Right forelimb (tissue), 1 donor: ENCODE measurements at regions not wholly inside any gene's neighbourhood (a gene's known extent, or its start where the extent isn't known, plus 50 kb on each side); places are given as distances from the start of the nearest gene placed in this dataset.
"Not testable (repeated sequence)": the region's sequence is repeated elsewhere in the genome, so short reads cannot be mapped to it uniquely, and the experiment has no call there.

ENCODE experiments used
- DNase-seq: peaks from one replicate; pipeline ENCODE4 v3.0.0-alpha.2; 2018

DNA sequence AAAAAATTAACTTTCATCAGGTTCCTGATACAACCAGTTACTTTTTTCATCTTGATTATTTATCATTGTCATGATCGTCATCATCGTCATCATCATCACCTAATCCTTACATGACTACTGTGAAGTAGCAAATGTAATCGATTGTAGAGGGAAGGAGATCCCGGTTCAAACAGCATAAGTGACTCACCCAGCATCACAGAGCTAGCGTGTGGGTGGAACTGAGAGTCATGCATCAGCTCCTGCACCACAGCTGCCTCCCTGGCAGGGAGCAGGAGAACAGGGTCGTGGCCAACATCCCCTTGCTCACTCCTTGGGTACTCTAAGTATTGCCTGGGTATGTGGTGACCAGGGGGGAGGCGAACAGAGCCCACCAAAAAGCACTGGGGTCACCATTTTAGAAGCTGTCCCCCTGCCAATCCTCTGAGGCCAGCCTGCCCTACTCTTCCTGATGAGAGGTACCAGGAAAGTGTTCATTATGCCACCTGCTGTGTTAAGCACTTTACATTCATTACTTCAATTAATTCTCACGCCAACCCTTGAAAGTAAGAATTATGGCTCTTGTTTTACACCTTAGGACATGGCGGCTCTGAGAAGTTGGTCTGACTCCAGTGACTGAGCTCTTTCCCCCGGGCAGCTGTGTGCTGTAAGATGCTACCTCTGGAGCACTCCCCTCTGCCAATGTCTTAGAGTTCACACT, 425.2 kb downstream of the CD83 start:
- no peak for DNase-seq

DNA sequence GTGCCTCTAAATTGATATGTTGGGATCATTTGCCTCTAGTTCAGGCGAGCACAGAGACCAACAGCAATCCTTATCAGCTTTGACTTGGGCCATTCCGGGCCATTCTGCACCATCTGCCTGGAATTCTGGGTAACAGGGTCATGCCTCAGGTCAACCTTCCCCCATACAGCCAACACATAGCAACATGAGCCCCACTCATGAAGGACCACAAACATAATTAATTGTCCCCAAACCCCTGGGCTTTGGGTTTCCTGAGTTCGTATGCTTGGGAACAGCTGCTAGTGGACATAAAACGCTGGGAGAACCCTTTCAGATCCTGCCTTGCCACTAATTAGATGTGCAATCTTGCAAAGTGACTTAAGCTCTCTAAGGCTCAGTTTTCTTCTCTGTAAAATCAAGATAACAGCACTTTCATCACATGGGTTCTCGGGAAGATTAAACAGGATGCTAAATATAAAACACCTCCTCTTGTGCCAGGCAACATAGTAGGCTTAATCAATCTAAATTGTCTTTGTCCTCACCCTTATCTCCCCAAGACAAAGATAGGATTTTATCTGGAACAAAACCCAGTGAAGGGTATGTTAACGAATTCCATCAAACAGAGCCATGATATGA, 426.5 kb downstream of the CD83 start:
- no peak for DNase-seq

DNA sequence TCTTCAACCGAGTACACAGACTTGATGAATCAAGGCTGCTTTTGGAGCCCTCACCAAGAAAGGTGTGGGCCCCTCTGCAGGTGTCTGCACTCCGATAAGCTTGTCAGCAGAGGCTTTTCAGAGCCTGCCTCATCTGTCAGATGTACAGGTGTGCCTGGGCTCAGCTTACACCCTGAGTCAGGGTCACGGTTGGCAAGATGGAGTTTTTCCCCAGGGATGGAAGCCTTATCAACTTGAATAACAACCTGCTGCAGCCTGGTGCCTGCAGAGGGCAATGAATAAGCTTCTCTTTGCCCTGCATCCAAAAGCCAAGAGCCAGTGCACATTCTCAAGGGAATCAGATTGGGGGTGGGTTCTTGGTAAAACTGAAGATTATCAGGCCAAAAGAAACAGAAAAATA, 427.1 kb downstream of the CD83 start:
- no peak for DNase-seq

DNA sequence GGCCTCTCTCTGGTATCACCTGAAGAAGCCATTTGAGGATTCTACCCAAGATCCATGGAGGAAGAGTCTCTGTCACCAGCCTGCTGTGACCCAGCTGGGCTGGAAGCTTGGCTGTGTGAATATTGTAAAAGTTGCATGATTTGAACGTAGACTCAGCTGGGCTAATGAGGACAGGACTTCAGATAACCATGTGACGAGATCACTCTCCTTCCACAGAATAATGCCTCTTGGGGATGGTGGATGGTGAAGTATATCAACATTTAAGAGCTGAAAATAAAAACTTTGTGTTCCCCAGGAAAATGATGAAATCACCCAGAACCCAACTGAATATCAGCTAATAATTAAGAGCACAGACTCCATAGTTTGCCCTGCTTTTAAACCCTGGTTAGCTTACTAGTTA, 427.9 kb downstream of the CD83 start:
- no peak for DNase-seq

DNA sequence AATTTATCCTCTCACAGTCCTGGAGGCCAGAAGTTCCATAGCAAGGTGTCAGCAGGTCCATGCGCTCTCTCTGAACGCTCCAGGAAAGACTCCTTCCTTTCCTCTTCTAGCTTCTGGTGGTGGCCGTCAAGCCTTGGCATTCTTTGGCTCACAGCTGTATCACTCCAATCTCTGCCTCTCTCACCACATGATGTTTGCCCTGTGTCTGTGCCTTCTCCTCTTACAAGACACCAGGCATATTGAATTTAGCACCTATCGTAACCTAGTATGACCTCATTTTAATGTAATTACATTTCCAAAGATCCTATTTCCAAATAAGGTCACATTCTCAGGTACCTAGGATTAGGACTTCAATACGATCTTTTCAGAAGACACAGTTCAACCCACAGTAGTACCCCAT, 428.5 kb downstream of the CD83 start:
- DNase-seq = no peak

DNA sequence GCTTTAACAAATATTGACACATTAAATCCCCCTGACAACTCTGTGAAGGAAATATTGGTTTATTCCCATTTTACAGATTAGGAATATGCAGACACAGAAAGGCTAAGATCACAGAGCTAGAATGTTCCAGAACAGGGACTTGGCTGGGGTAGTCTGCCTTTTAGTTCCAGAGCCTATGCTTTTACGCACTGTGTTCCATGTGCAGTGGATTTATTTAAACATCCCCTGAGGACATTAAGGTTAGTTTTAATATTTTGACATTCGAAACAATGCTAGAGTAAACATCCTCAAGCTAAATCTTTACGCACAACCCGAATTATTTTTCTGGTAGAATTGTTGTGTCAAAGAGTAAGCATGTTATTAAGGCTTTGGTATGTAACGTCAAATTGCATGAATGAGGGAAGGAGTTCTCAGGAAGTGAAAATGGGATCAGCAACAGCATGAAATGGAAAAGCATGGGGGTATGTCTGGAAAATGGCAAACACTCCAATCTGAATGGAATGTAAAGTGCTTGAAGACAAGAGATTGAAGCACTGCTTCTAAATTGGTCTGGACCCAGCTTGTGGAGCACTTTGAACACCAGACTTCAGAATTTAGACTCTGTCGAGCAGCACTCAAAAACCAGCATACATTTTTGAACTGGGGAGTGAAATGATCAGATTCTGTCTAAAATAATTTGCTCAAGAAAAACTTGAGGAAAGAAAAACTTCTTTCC, 429.9 kb downstream of the CD83 start:
- no peak for DNase-seq

DNA sequence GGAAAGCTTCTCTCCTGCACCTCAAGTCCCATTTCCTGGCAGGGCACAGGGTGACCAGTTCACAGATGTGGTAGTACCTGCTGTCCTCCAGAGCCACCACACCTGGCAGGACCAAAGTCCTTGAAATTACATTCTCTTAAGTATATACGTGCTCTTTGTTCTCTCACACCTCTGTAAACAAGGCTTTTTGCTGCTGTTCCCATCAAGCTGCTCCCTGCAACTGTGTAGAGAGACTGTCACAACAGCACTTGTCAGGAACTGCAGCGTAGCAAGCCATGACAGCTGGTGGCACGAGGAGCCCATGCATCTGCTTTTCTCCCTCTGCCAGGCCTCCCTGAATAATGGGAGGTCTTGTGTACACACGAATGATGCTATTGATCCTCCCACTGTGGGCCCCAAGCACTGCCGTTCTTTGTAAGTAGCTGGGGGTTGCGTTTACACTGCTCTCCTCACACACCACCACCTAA, 431.8 kb downstream of the CD83 start:
- no peak for DNase-seq

DNA sequence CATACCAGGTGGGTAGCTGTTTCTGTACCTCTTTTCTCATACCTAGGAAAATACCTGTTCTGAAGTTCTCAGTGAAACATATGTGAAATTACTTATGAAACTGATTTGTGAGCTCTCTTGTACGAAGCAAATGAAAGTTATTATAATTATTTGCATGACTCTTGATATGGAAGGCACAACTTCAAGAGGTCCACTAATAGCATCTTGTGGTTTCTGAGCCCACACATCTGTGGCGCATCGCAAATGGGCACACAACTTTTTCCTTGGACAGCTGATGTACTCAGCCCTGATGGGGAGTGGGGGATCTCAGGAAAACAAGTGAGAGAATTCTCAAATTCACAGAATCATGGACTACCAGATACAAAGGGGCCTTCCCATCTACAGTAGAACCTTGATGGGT, 432.3 kb downstream of the CD83 start:
- no peak for DNase-seq

DNA sequence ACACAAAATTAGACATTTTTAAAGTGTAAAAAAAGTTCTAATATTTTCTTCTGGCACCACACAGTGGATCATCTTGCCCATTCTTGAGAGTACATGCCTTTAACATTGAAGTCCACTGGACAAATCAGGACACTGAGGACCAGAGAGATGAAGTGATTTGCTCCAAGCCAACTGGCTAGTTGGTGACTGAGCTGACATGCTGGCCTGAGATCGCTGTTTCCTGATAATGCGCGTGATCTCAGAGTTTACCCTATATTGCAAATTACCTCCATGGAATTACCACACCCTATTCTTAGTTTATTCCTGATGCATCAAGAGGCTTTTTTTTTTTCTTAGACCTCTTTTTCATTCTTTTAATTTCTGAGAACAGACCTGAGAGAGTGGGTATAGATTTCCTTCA, 432.8 kb downstream of the CD83 start:
- no peak for DNase-seq

DNA sequence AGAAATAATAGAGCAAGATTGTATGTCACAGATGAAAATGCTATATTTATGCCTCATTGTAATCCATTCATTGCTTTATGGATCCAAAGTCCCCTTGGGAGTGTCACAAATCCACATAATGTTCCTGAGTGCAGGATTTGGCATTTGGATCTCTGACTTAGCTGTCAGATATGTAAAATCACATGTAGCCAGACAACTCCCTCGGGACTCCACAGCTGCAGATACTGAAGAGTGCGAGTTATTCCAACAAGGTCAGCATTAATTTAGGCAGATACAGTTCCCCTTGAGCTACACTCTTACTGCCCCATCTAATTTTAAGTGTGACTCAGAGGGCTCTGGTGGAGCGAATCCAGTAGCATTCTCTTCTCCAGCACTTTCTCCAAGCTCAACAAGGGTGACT, 433.2 kb downstream of the CD83 start:
- DNase-seq = no peak

DNA sequence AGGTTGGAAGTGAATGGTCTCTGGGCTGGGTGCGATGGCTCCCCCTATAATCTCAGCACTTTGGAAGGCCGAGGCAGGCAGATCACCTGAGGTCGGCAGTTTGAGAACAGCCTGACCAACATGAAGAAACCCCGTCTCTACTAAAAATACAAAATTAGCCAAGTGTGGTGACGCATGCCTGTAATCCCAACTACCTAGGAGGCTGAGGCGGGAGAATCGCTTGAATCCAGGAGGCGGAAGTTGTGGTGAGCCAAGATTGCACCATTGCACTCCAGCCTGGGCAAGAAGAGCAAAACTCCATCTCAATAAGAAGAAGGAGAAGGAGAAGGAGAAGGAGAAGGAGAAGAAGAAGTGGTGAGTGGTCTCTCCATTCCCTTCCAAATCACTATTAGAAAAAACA, 434.0 kb downstream of the CD83 start:
- DNase-seq = not testable (repeated sequence)

DNA sequence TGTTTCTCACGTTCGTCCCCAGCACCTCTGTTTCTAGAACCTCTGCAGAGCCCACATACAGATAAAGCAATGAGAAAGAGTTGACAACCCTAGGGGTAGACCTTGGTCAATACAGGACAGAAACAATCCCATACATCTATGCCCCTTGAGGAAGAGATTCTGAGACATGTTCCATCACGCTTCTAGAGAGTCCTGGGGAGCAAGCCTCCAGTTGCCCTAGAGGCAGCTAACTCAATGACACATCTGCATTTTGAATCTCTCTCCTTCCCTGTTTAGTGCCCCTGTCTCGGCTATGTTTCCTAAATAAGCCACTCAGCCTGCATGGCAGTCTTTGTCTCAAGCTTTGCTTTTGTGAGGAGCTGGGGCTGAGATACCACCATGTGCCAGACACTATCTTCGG, 435.3 kb downstream of the CD83 start:
- DNase-seq = no peak

DNA sequence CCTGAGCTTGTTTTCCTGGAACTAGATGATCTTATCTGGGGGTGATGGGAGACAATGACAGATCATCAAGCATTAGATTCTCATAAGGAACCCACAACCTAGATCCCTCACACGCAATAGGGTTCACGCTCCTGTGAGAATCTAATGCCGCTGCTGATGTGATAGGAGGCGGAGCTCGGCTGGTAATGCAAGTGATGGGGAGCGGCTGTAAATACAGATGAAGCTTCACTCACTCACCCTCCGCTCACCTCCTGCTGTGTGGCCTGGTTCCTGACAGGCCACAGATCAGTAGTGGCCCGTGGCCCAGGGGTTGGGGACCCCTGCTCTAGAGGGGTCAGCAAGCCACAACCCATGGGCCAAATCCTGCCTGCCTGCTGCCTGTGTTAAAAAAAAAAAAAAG, 435.9 kb downstream of the CD83 start:
- no peak for DNase-seq

DNA sequence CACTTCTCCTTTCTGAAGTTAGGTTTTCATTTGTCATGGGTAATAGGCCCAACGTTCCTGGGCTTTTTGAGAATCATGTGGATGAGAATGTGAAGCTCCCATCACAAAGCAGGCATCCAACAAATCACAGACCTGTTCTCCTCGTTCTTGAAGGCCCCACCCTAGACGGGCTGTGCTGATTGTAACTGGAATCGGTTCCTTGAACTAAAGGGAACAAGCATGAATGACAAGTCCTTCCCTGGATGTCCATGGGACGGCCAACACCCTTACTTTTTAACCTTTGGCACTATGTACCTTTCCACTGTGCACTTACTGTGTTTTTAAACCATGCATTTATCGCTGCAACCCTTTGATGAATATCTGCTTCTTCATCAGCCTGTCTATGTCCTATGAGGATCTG, 438.2 kb downstream of the CD83 start:
- no peak for DNase-seq

DNA sequence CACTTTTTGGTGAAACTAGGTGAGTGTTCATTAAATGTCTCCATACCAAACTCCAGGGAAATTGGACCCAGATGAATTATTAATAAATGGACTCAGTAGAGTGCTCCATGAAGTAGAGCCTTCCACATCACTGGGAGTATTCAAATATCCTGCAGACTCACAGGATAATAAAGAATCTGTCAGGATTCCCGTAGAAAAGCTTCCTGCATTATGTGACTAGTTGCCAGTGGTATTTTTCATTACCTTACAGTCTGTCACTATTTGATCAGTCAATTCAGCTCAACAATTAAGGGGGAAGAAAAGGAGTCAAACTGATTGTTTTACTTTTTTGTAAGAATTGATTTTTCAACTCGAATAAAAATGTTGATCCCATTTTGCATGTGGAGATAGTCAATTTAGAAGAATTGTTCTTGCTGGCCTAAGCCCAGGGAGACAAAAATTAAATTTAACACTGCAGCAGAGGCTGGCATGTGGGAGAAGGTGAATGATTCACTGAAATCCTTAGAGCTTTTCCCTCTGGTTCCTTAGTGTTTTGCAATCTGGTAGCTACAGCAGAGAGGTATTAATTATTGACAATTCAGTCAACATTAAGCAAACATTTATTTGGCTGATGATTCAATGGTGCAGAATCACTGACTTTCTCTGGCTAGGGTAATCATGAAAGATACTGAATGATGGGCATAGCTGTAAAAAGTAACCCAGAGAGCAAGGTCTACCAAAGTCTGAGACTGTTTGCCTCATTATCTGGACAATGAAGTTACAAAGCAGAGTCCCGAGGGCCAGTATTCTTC, 442.4 kb downstream of the CD83 start:
- DNase-seq = no peak

DNA sequence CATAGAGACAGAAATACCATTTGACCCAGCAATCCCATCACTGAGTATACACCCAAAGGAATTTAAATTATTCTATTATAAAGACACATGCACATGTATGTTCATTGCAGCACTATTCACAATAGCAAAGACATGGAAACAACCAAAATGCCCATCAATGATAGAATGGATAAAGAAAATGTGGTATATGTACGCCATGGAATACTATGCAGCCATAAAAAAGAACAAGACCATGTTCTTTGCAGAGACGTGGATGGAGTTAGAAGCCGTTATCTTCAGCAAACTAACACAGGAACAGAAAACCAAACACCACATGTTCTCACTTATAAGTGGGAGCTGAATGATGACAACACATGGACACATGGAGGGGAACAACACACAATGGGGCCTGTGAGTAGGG, 444.0 kb downstream of the CD83 start:
- not testable (repeated sequence) for DNase-seq

DNA sequence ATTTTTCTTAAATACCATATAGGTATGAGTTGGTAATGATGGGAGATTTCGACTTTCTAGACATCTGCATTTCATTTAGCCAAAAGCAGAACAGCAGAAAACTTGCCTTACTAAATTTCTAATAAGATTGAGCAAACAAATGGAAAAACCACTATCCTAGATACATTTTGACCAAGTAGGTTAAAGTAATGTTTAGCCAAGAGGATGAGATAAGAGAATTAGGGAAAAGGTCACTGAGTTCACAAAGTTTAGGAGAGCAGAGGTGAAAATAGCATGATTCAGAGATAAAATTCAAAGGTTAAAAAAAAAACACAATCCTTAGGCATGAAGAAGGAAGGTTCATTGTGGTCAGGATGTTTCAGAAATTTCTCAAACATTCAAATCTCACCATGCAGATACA, 450.3 kb downstream of the CD83 start:
- no peak for DNase-seq

DNA sequence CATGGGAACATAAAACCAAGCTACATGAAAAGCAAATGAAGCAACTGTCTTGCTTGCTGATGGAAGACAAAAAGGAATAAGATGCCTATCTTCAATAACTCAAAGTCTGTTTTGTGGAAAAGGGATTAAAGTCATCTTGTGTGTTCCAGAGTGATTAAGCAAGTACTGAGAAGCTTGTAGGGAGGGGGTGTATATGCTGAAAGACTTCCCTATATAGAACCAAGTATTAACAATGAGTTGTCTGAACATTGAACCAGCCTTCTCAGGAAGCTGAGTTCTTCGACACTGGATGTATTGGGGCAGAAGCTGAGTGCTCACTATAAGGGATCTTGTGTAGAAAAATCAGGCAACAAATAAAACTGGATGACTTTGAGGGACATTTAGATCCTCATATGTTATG, 451.8 kb downstream of the CD83 start:
- no peak for DNase-seq

DNA sequence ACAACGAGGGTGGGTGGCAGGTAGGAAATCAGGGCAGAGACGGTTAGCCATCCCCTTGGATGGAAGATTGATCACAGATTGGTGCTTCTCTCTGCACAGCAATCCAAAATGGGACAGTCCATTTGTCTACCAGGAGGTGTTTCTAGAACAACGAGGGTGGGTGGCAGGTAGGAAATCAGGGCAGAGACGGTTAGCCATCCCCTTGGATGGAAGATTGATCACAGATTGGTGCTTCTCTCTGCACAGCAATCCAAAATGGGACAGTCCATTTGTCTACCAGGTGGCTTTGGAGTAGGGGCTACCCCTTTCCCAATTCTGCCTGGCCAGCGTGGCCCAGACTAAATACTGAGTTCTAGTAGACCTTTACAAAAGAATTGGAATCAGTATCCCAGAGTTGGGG, 452.3 kb downstream of the CD83 start:
- not testable (repeated sequence) for DNase-seq

DNA sequence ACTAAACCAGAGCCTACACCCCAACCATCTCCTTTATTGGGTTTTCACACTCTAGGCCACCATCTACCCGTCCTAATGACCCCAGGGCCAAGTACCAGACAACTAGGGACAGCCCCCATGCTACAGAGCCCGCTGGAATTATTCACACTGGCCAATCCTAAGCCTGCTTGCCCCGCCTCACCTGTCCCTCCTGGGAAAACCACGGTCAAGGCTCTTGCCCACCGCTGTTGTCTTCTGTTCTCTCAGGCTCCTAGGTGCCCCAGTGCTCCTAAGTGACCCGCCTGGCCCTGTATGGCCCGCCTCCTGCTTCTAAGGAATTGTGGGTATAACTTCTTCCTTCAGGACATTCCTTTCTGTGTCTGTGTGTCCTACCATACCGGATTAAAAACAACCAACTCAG, 453.4 kb downstream of the CD83 start:
- DNase-seq = no peak

DNA sequence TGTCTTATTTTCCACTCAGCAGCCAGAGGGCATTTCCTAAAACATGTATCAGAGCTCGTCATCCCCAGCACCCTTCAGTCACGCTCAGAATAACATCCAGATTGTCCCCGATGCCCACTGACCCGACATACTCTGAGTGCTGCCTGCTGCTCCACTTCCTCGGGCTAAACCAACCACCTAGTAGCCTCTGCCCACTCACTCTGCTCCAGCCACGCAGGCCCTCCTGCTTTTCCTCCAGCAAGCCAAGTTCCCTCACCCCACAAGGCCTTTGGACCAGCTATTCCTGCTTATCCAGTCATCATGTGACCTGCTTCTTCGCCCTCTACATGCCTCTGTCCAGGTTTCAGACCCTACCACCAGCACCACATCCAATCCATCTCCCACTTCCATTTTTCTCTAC, 454.2 kb downstream of the CD83 start:
- DNase-seq = no peak

DNA sequence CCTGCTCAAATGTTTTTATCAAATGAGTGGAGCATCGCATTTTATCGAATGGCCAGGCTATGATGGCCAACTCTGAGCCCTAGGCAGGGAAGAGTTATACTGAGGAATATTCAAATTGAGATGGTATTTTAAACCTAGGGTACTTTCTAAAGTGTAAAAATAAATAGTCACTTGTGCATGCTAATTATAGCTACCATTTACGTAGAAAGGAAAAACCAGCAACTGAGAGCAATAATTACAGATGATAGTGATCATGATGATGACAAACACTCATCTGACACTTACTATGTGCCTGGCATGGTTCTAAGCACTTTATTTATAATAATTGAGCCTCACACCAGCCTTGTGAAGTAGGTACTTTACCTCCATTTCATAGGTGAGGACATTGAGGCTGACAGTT, 455.7 kb downstream of the CD83 start:
- DNase-seq = no peak

DNA sequence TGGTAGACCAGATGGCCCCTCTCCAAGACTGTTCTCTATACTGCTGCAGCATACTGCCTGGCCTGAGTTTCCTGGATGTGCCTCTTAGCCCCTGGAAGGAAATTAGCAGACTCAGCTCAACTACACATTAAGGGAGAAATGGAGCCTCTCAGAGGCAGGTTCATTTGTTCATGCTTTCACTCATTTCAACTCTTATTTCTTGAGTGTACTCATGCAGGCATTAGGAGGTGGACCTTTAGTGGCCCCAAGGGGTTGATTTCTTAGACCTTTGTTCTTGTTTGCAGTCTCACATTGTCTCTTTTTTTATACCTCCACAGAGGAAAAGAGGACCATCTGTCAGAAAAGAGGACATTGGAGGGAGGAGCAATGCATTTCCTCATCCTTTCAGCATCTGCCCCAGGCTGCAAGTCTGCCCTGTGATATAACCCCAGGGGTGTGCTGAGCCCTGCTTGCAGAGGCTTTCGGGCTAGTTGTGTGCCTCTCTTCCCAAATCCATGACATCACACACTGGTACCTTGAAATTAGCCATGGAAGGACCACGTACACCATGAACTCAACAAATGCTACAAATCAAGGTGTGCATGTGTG, 456.2 kb downstream of the CD83 start:
- no peak for DNase-seq
